ENCODE measurements at regions not wholly inside any gene's neighbourhood (a gene's known extent, or its start where the extent isn't known, plus 50 kb on each side); places are given as distances from the start of the nearest gene placed in this dataset.

DNA sequence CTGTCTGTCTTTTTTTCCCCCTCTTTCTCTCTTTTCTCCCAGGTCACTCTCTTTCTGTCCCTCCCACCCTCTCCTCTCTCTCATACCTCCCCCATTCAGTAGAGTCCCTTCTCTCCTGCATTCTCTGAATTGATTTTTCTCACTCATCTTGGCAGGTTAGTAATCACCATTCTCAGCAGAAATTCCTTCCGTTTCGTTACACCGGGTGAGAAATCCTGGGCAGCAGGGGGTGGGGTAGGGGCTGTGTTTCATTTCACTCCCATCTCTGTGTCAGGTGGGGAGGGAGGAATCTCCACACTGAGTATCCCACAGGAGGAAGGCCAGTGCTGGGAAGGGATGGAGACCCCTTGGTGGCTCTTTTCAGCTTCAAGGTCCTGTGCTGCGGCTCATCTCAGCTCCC is 253.5 kb downstream of the MIAT start:
- Histone ChIP-seq H3K4me1 (no peaks in the 10 kb centered on the region), H3K36me3 (no peaks in the 10 kb centered on the region), H3K4me3 (no peak overlapping the region), H3K27me3 (ENCODE audit: low read depth) (peaks cover 48% of the 10 kb centered on the region), H3K27ac (replicated peaks) (no peak overlapping the region), H3K9me3 (replicated peaks) (peaks cover 5% of the 10 kb centered on the region)
- no peak for DNase-seq
- TF ChIP-seq, protein P1, sequence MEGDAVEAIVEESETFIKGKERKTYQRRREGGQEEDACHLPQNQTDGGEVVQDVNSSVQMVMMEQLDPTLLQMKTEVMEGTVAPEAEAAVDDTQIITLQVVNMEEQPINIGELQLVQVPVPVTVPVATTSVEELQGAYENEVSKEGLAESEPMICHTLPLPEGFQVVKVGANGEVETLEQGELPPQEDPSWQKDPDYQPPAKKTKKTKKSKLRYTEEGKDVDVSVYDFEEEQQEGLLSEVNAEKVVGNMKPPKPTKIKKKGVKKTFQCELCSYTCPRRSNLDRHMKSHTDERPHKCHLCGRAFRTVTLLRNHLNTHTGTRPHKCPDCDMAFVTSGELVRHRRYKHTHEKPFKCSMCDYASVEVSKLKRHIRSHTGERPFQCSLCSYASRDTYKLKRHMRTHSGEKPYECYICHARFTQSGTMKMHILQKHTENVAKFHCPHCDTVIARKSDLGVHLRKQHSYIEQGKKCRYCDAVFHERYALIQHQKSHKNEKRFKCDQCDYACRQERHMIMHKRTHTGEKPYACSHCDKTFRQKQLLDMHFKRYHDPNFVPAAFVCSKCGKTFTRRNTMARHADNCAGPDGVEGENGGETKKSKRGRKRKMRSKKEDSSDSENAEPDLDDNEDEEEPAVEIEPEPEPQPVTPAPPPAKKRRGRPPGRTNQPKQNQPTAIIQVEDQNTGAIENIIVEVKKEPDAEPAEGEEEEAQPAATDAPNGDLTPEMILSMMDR (IDR thresholded peaks at IDR 0.05; ENCODE audit: borderline replicate concordance): no peak
- intact Hi-C loops (cut with micrococcal nuclease): no loop called here

DNA sequence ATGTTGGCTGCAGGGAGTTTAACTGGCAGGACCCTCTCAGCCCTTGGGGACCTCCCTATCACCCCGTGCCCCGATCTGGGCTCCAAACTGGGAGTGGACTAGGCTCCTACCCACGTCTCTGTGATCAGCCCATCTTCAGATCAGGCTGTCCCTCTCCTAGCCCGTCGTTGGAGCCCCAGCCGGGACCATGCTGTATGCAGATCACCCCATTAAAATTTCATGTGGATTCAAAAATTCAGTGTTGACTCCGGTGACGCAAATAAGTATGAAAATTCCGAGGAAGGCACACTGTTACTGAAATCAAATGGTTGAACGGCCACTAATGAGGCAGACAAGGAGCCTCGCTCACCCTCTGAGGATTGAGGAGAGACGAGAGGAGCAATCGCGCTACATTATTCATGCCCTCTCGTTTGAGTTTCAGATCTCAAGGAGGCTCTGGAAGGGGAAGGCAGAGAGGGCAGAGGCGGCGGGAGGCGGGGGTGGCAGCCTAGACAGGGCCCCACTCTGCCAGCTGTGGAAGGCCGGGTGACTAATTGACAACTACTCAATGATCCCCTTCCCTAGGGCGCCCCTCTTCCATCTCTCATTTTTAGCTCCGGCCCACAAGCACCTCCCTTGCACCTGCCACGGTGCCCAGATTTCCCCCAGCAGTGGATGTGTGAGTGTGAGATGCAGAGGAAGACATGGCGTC is 255.4 kb downstream of the MIAT start:
- no peak overlapping the region for H3K4me3 ChIP-seq
- TF ChIP-seq, protein P1 (IDR thresholded peaks at IDR 0.05; ENCODE audit: borderline replicate concordance): no peak
- no peak overlapping the region for H3K27ac ChIP-seq (replicated peaks)
- H3K9me3 ChIP-seq (replicated peaks): peaks cover 5% of the 10 kb centered on the region
- DNase-seq: no peak
- no peaks in the 10 kb centered on the region for H3K36me3 ChIP-seq
- intact Hi-C loops (cut with micrococcal nuclease): no loop called here
- peaks cover 48% of the 10 kb centered on the region for H3K27me3 ChIP-seq (ENCODE audit: low read depth)
- H3K4me1 ChIP-seq: no peaks in the 10 kb centered on the region

DNA sequence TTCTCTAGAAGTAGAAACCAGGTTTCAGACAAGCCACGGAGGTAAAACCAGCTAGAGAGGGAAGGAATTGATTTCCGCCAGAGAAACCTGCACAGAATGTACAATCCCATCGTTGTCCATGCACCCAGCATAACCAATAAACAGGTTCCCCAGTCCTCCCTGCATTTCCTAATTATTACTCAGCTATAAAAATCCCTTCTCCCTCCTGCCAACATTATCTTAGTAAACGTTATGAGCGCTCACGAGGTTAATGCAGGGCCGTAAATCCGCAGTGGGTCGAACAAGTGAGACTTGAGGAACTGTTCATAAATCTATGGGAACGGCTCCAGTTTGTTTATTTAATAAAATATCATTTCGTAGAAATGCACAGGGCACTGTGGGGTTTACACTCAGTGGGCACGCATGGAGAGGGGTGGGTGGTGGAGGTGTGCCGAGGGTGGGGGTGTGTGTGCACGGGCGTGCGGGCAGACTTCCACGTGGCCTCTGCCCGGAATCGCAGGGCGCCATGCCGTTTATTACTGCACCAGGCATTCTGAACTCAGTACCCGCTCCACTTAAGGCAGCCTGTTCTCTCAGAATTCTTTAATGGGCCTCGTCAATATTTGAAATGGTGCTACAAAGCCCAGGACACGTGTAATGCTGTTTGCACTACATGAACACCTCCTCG is 257.3 kb downstream of the MIAT start:
- DNase-seq: no peak
- H3K9me3 ChIP-seq (replicated peaks): no peaks in the 10 kb centered on the region
- H3K4me1 ChIP-seq: no peaks in the 10 kb centered on the region
- TF ChIP-seq, protein P1 (IDR thresholded peaks at IDR 0.05; ENCODE audit: borderline replicate concordance): no peak
- H3K4me3 ChIP-seq: no peak overlapping the region
- H3K36me3 ChIP-seq: no peaks in the 10 kb centered on the region
- H3K27me3 ChIP-seq (ENCODE audit: low read depth): peaks cover 48% of the 10 kb centered on the region
- no peak overlapping the region for H3K27ac ChIP-seq (replicated peaks)
- intact Hi-C loops (cut with micrococcal nuclease): no loop called here

DNA sequence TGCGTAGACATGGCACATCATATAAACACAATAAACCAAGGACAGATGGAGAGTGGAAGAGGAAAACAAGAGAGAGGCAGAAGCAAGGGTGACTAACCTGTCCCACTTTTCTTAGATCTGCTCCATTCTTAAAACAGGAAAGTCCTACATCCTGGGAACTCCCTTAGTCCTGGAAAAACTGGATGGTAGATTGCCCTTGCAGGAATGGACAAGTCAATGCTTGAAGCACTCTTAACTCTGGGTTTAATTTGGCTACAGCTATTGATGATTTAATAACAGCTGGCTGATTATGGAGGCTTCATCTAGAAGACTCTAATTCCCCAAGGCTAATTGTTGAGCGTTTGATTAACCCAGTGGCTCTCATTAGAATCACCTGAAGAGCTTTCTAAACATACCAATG is 258.8 kb downstream of the MIAT start:
- intact Hi-C loops (cut with micrococcal nuclease): no loop called here
- Histone ChIP-seq H3K4me3 (no peak overlapping the region), H3K36me3 (no peaks in the 10 kb centered on the region), H3K9me3 (replicated peaks) (no peaks in the 10 kb centered on the region), H3K4me1 (no peaks in the 10 kb centered on the region), H3K27ac (replicated peaks) (no peak overlapping the region), H3K27me3 (ENCODE audit: low read depth) (peaks cover 39% of the 10 kb centered on the region)
- TF ChIP-seq, protein P1 (IDR thresholded peaks at IDR 0.05; ENCODE audit: borderline replicate concordance): no peak
- no peak for DNase-seq

DNA sequence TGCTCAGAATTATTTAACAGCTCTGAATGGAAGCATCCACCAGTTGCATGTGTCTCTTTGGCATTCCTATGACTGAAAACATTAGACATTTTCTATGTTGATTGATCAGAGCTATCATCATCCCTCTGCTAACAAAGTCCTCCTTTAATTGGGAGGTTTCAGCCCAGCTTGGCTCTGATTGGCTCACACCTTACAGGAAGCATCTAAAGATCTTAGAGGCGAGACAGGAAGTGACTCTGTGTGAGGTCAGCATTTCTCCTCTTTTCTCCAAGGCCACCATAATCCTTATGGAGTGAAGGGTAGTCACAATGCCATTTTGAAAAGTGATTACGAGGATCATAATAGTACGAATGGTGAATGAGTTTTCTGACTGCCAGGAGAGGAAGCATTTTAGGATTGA is 260.8 kb downstream of the MIAT start:
- Histone ChIP-seq H3K4me1 (no peaks in the 10 kb centered on the region), H3K27ac (replicated peaks) (no peak overlapping the region)
- TF ChIP-seq, protein P1 (IDR thresholded peaks at IDR 0.05; ENCODE audit: borderline replicate concordance): no peak

More for the DNA sequence above, 260.8 kb downstream of the MIAT start:
- intact Hi-C loops (cut with micrococcal nuclease): no loop called here
- Histone ChIP-seq H3K36me3 (no peaks in the 10 kb centered on the region), H3K9me3 (replicated peaks) (no peaks in the 10 kb centered on the region), H3K27me3 (ENCODE audit: low read depth) (peaks cover 20% of the 10 kb centered on the region), H3K4me3 (no peak overlapping the region)
- DNase-seq: no peak

Data from left ventricle myocardium inferior (tissue), 1 donor.